ENCODE measurements at regions not wholly inside any gene's neighbourhood (a gene's known extent, or its start where the extent isn't known, plus 50 kb on each side); places are given as distances from the start of the nearest gene placed in this dataset.

DNA sequence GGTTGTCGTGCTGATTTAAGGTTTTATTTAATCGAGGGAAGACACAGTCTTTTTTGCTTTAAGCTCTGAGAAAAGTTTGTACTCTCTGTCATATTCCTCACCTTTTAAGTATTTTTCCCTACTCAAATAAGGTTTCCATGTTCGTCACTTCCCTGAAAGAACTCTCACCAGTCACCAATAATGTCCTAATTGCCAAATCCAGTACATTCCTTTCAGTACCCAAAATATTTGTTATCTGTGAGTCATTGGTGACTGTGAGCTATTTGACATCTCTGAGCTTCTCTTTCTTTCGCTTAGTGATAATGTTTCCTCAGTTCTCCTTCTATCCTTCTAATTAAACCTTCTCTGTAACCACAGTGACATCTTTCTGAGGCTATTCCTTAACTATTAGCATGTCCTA is 874.2 kb upstream of the ADGRL2 start:
- H3K27ac ChIP-seq: no peak overlapping the region
- 72 to 87% methylated on average over 4 of the region's 4 CpGs for WGBS, 2 donors
- intact Hi-C loops (cut with DNase I): no loop called here
- no peak for DNase-seq
- H3K36me3 ChIP-seq: no peaks in the 10 kb centered on the region
- TF ChIP-seq POLR2A (IDR thresholded peaks at IDR 0.05): no peak
- TF ChIP-seq, protein P1, sequence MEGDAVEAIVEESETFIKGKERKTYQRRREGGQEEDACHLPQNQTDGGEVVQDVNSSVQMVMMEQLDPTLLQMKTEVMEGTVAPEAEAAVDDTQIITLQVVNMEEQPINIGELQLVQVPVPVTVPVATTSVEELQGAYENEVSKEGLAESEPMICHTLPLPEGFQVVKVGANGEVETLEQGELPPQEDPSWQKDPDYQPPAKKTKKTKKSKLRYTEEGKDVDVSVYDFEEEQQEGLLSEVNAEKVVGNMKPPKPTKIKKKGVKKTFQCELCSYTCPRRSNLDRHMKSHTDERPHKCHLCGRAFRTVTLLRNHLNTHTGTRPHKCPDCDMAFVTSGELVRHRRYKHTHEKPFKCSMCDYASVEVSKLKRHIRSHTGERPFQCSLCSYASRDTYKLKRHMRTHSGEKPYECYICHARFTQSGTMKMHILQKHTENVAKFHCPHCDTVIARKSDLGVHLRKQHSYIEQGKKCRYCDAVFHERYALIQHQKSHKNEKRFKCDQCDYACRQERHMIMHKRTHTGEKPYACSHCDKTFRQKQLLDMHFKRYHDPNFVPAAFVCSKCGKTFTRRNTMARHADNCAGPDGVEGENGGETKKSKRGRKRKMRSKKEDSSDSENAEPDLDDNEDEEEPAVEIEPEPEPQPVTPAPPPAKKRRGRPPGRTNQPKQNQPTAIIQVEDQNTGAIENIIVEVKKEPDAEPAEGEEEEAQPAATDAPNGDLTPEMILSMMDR (IDR thresholded peaks at IDR 0.05): no peak
- no peaks in the 10 kb centered on the region for H3K4me1 ChIP-seq
- peaks cover 0 to 14% (median 7%) of the 10 kb centered on the region in 3 donors for H3K9me3 ChIP-seq
- H3K27me3 ChIP-seq: no peaks in the 10 kb centered on the region
- no peak overlapping the region for H3K4me3 ChIP-seq

DNA sequence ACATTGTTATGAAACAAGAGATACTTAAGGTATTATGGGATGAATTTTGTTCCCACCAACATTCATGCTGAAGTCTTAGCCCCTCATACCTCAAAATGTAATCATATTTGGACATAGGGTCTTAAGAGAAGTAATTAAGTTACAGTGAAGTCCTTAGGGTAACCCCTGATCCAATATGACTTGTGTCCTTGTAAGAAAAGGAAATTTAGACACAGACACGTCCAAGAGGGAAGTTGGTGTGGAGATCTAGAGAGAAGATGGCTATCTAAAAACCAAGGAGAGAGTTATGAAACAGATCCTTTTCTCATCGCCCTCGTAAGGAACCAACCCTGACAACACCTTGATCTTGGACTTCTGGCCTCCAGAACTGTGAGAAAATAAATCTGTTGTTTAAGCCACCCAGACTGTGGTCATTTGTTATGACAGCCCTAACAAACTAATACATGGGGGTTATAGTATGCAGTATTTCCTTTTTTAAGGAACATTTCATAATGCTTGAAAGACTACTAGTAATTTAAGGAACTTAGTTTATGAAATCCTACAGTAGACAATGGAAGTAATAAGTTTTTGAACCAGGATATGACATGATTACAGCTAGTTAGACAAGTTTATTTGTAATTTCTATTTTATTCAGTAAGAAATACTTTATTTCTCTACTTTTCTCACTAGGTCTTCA is 875.5 kb upstream of the ADGRL2 start:
- no peak for DNase-seq
- intact Hi-C loops (cut with DNase I): no loop called here
- H3K36me3 ChIP-seq: no peaks in the 10 kb centered on the region

GRCh38 chr1:80924290-80924689 is 876.4 kb upstream of the ADGRL2 start:
- Histone ChIP-seq H3K36me3 (no peaks in the 10 kb centered on the region), H3K4me1 (no peaks in the 10 kb centered on the region), H3K27me3 (no peaks in the 10 kb centered on the region), H3K4me3 (no peak overlapping the region), H3K27ac (no peak overlapping the region), H3K9me3 (no peaks in the 10 kb centered on the region)
- intact Hi-C loops (cut with DNase I): no loop called here
- WGBS, 2 donors: 80 to 86% methylated on average over 2 of the region's 2 CpGs
- no peak for DNase-seq
- TF ChIP-seq, protein P1 (IDR thresholded peaks at IDR 0.05): no peak
- TF ChIP-seq POLR2A (IDR thresholded peaks at IDR 0.05): no peak

More for the DNA sequence above, 875.5 kb upstream of the ADGRL2 start:
- no peak overlapping the region for H3K4me3 ChIP-seq
- no peak overlapping the region for H3K27ac ChIP-seq
- no peaks in the 10 kb centered on the region for H3K27me3 ChIP-seq
- H3K4me1 ChIP-seq: no peaks in the 10 kb centered on the region
- peaks cover 0 to 2% (median 2%) of the 10 kb centered on the region in 3 donors for H3K9me3 ChIP-seq
- TF ChIP-seq, protein P1 (IDR thresholded peaks at IDR 0.05): no peak
- no peak for TF ChIP-seq POLR2A (IDR thresholded peaks at IDR 0.05)
- WGBS, 2 donors: 64 to 77% methylated on average over 3 of the region's 3 CpGs

DNA sequence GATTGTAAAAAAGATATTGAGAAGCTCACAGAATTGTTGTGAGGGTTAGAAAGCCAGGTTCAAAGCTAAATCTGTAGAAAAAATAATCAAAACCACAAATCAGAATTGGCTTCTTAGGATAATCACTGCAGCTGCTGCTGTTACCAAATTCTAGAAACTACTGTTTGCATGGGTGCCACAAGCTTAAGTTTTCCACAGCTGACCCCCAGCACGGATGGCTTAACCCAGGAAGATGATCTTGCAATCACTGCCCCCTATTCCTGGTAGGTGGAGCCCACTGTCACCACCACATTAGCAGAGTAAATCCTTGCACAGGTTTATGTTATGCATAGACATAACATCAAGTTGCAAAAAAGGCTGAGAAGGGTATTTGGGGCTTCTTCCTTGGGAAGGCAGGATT is 877.8 kb upstream of the ADGRL2 start:
- intact Hi-C loops (cut with DNase I): no loop called here
- Histone ChIP-seq H3K4me1 (no peaks in the 10 kb centered on the region), H3K4me3 (no peak overlapping the region), H3K27me3 (no peaks in the 10 kb centered on the region), H3K27ac (no peak overlapping the region), H3K9me3 (no peaks in the 10 kb centered on the region), H3K36me3 (no peaks in the 10 kb centered on the region)
- WGBS, 2 donors: 36 to 86% methylated on average over 1 of the region's 1 CpG
- DNase-seq: no peak
- no peak for TF ChIP-seq POLR2A (IDR thresholded peaks at IDR 0.05)
- TF ChIP-seq, protein P1 (IDR thresholded peaks at IDR 0.05): no peak

DNA sequence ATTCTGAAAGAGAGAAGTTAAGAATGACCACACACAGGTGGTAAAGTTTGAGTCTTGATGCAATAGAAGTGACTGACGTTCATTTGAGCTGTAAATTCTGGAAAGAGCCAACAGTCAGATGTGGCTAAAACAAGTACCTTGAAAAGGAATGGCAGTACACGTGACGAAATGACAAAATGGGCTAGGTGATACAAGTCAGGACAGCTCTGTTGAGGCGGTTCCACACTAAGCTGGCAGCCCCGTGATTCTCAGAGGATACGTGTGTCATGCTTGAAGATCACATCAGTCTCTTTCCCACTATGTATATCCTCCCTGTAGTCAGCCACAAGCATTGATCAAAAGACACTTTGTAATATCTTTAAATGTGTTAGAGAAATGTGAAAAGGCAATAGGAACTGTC is 881.3 kb upstream of the ADGRL2 start:
- Histone ChIP-seq H3K27ac (no peak overlapping the region), H3K4me1 (no peaks in the 10 kb centered on the region), H3K4me3 (no peak overlapping the region), H3K36me3 (no peaks in the 10 kb centered on the region), H3K9me3 (no peaks in the 10 kb centered on the region), H3K27me3 (no peaks in the 10 kb centered on the region)
- intact Hi-C loops (cut with DNase I): no loop called here
- TF ChIP-seq, protein P1 (IDR thresholded peaks at IDR 0.05): no peak
- TF ChIP-seq POLR2A (IDR thresholded peaks at IDR 0.05): no peak
- 62 to 64% methylated on average over 6 of the region's 6 CpGs for WGBS, 2 donors
- no peak for DNase-seq
